Mucosa of descending colon (tissue), 3 donors: ENCODE measurements at regions not wholly inside any gene's neighbourhood (a gene's known extent, or its start where the extent isn't known, plus 50 kb on each side); places are given as distances from the start of the nearest gene placed in this dataset.
A peak's percentile ranks its signal among the peaks of the same experiment; 100 is the strongest.

Experiments used
- ATAC-seq: fragments of 200-7000 bp; cut with Tn5 transposase; one replicate; pipeline ENCODE4 v1.9.1; 2020; ENCODE audit warnings: mild to moderate bottlenecking, moderate library complexity
- DNase-seq, 3 donors: peaks; one replicate each; pipeline ENCODE4 v3.0.0-alpha.2; 2020
- H3K36me3 ChIP-seq: fragments of 200-600 bp; one replicate; pipeline ENCODE4 v1.8.0; 2021; ENCODE audit warnings: low read depth, mild to moderate bottlenecking
- H3K4me1 ChIP-seq: fragments of 200-600 bp; one replicate; pipeline ENCODE4 v1.8.0; 2021; ENCODE audit warnings: low read depth, mild to moderate bottlenecking
- H3K4me3 ChIP-seq: fragments of 200-600 bp; one replicate; pipeline ENCODE4 v1.8.0; 2021; ENCODE audit warnings: mild to moderate bottlenecking
- H3K9me3 ChIP-seq: fragments of 200-600 bp; one replicate; pipeline ENCODE4 v1.8.0; 2021; ENCODE audit warnings: mild to moderate bottlenecking
- CTCF ChIP-seq: fragments of 200-600 bp; IDR thresholded peaks from one replicate; pipeline ENCODE4 v1.8.0; 2022; ENCODE audit warnings: antibody characterized with exemption, mild to moderate bottlenecking
- intact Hi-C, 2 donors: fragments of 100-400 bp; cut with DNase I in 1 of 2; cut with micrococcal nuclease in 1 of 2; formaldehyde crosslinking; loops; one replicate each; pipeline versions ENCODE4 v1.11.0 to v1.11.1; 2022; cut with DNase I, micrococcal nuclease
- donor health status: DM: no; HTN: no; CAD: no; lungs with moderate emphysema.
- donor health status: DM: no; HTN: no; CAD: no.
- donor health status: DM: no; HTN: yes; CAD: no.

GRCh38 chr5:110256298-110256697, 470.2 kb downstream of the TMEM232 start:
- no peak for TF ChIP-seq CTCF
- Histone ChIP-seq H3K36me3 (no peaks in the 10 kb centered on the region), H3K4me1 (no peaks in the 10 kb centered on the region), H3K9me3 (no peaks in the 10 kb centered on the region), H3K4me3 (no peak overlapping the region)
- intact Hi-C loops, result no loop called here
- no peak for ATAC-seq
- DNase-seq, result no peak

GRCh38 chr5:110257971-110258370, 468.5 kb downstream of the TMEM232 start:
- intact Hi-C loops, result no loop called here
- DNase-seq (no peak), ATAC-seq (no peak)

GRCh38 chr5:110258460-110259216, 467.8 kb downstream of the TMEM232 start:
- peak; percentile 42 for ATAC-seq
- H3K9me3 ChIP-seq, result no peaks in the 10 kb centered on the region
- H3K4me3 ChIP-seq, result no peak overlapping the region
- TF ChIP-seq CTCF, result no peak
- no peak for DNase-seq
- H3K36me3 ChIP-seq, result no peaks in the 10 kb centered on the region
- intact Hi-C loops, result no loop called here
- H3K4me1 ChIP-seq, result no peaks in the 10 kb centered on the region

More at GRCh38 chr5:110257971-110258370, 468.5 kb downstream of the TMEM232 start:
- no peaks in the 10 kb centered on the region for H3K36me3 ChIP-seq
- no peak overlapping the region for H3K4me3 ChIP-seq
- no peak for TF ChIP-seq CTCF
- H3K9me3 ChIP-seq, result no peaks in the 10 kb centered on the region
- no peaks in the 10 kb centered on the region for H3K4me1 ChIP-seq

- no peak for ATAC-seq
- intact Hi-C loops, result no loop called here
- no peak overlapping the region for H3K4me3 ChIP-seq
- TF ChIP-seq CTCF, result no peak
- H3K36me3 ChIP-seq, result no peaks in the 10 kb centered on the region
- no peaks in the 10 kb centered on the region for H3K9me3 ChIP-seq
- H3K4me1 ChIP-seq, result no peaks in the 10 kb centered on the region
- DNase-seq, result no peak
Observed at GRCh38 chr5:110262749-110263148, 463.7 kb downstream of the TMEM232 start.

- DNase-seq (no peak), ATAC-seq (no peak)
- H3K4me1 ChIP-seq, result no peaks in the 10 kb centered on the region
- H3K36me3 ChIP-seq, result no peaks in the 10 kb centered on the region
- intact Hi-C loops, result no loop called here
- no peaks in the 10 kb centered on the region for H3K9me3 ChIP-seq
- TF ChIP-seq CTCF, result no peak
- H3K4me3 ChIP-seq, result no peak overlapping the region
Observed at GRCh38 chr5:110264661-110265060, 461.8 kb downstream of the TMEM232 start.

GRCh38 chr5:110265162-110265561, 461.3 kb downstream of the TMEM232 start:
- TF ChIP-seq CTCF, result no peak
- DNase-seq (no peak), ATAC-seq (no peak)
- no peaks in the 10 kb centered on the region for H3K4me1 ChIP-seq
- no peaks in the 10 kb centered on the region for H3K9me3 ChIP-seq
- H3K36me3 ChIP-seq, result no peaks in the 10 kb centered on the region
- intact Hi-C loops, result no loop called here
- H3K4me3 ChIP-seq, result no peak overlapping the region
